Endothelial cell of umbilical vein (primary cell): ENCODE measurements at regions not wholly inside any gene's neighbourhood (a gene's known extent, or its start where the extent isn't known, plus 50 kb on each side); places are given as distances from the start of the nearest gene placed in this dataset.

Source experiments
- BruUV-seq: library from RNA; stranded (reverse); fragments of 400-500 nt; replicated peaks from 2 replicates; lab custom pipeline; 2021; lab: Mats Ljungman, UMichigan
- CTCF ChIA-PET: fragments of 300-600, 350-600 bp; sonication (Branson Sonifier 250); formaldehyde crosslinking; loops from one replicate; lab custom pipeline; 2021; ENCODE audit warnings: antibody characterized with exemption, inconsistent platforms; lab: Charles Lee
- POLR2A ChIA-PET: fragments of 300-600, 350-600 bp; sonication (Branson Sonifier 250); formaldehyde crosslinking; loops from one replicate; lab custom pipeline; 2021; ENCODE audit warnings: antibody characterized with exemption, inconsistent platforms; lab: Charles Lee
- DNase-seq: peaks from one replicate; pipeline ENCODE4 v3.0.0-alpha.2; 2011; ENCODE audit warnings: low read depth, low spot score
- FAIRE-seq: peaks from 2 replicates; lab custom pipeline; 2011; peaks lifted over from hg19 to GRCh38; lab: Jason Lieb, UNC
- H2AFZ ChIP-seq: 2 replicates; pipeline ENCODE4 v1.6.0; 2012; ENCODE audit warnings: low read depth, low read length, control low read depth, inconsistent platforms
- H3K27ac ChIP-seq: 2 replicates; pipeline ENCODE4 v1.5.1; 2011; ENCODE audit warnings: low read depth, mild to moderate bottlenecking, control low read depth, low read length, moderate library complexity; ENCODE audit not compliant: insufficient read depth
- H3K27me3 ChIP-seq, 2 experiments: 2 replicates each; pipeline versions ENCODE4 v1.6.0 to v1.6.1; 2011; ENCODE audit warnings: low read length in 2 of 2, mixed read lengths in 1 of 2; ENCODE audit not compliant: control insufficient read depth in 2 of 2, insufficient read depth in 2 of 2
- H3K36me3 ChIP-seq, 2 experiments: 2 replicates in 1 of 2; 3 replicates in 1 of 2; pipeline ENCODE4 v1.5.1; 2011; ENCODE audit warnings: low read length in 2 of 2, mild to moderate bottlenecking in 1 of 2, moderate library complexity in 1 of 2; ENCODE audit not compliant: control insufficient read depth in 2 of 2, insufficient read depth in 2 of 2; ENCODE audit errors: extremely low read depth in 1 of 2
- H3K4me1 ChIP-seq: 3 replicates; pipeline ENCODE4 v1.5.1; 2011; ENCODE audit warnings: mild to moderate bottlenecking, low read length; ENCODE audit not compliant: control insufficient read depth, insufficient read depth; ENCODE audit errors: extremely low read depth
- H3K4me2 ChIP-seq: 2 replicates; pipeline ENCODE4 v1.6.1; 2011; ENCODE audit warnings: low read length, control low read depth, mixed read lengths; ENCODE audit not compliant: insufficient read depth
- H3K4me3 ChIP-seq, 3 experiments: fragments of 200-600 bp in 1 of 3; sonication (generic), shearing (Covaris generic) in 1 of 3; replicated peaks in 1 of 3; 2 replicates each; pipeline ENCODE4 v1.5.1; 2011 to 2016; ENCODE audit warnings: control low read depth in 3 of 3, low read length in 3 of 3, mild to moderate bottlenecking in 2 of 3, inconsistent platforms in 1 of 3, low read depth in 1 of 3, moderate library complexity in 1 of 3; ENCODE audit not compliant: insufficient read depth in 1 of 3
- H3K79me2 ChIP-seq: 2 replicates; pipeline ENCODE4 v1.6.0; 2012; ENCODE audit warnings: low read length, inconsistent platforms; ENCODE audit not compliant: control insufficient read depth, insufficient read depth
- H3K9ac ChIP-seq: replicated peaks from 2 replicates; pipeline ENCODE3; 2011; ENCODE audit warnings: low read length, control low read depth; ENCODE audit not compliant: insufficient read depth; ENCODE audit errors: extremely low read depth
- H3K9me1 ChIP-seq: replicated peaks from 3 replicates; pipeline ENCODE4 v1.6.0; 2011; ENCODE audit warnings: mild to moderate bottlenecking, low read length; ENCODE audit not compliant: control insufficient read depth, insufficient read depth; ENCODE audit errors: extremely low read depth
- H3K9me3 ChIP-seq: replicated peaks from 2 replicates; pipeline ENCODE4 v1.5.1; 2012; ENCODE audit warnings: low read length, inconsistent platforms; ENCODE audit not compliant: control insufficient read depth, insufficient read depth
- H4K20me1 ChIP-seq: replicated peaks from 2 replicates; pipeline ENCODE3; 2011; ENCODE audit warnings: mild to moderate bottlenecking, low read length; ENCODE audit not compliant: control insufficient read depth, insufficient read depth; ENCODE audit errors: extremely low read depth
- EZH2 ChIP-seq: IDR thresholded peaks from 2 replicates; pipeline ENCODE4 v1.6.1; 2012; ENCODE audit warnings: borderline replicate concordance, low read depth, mild to moderate bottlenecking, moderate library complexity, low read length, inconsistent platforms; ENCODE audit not compliant: severe bottlenecking
- FOS ChIP-seq: IDR thresholded peaks from 2 replicates; pipeline ENCODE4 v1.6.1; 2011; ENCODE audit warnings: mild to moderate bottlenecking, low read length, moderate library complexity, borderline replicate concordance; ENCODE audit not compliant: insufficient read depth
- GATA2 ChIP-seq: IDR thresholded peaks from 2 replicates; pipeline ENCODE4 v1.7.0; 2011; ENCODE audit warnings: low read depth, mild to moderate bottlenecking, moderate library complexity, mixed read lengths, low read length; ENCODE audit not compliant: insufficient read length, insufficient read depth
- JUN ChIP-seq: IDR thresholded peaks from 2 replicates; pipeline ENCODE4 v1.6.1; 2011; ENCODE audit warnings: borderline replicate concordance, low read depth; ENCODE audit not compliant: insufficient read length, insufficient read depth
- MYC ChIP-seq: IDR thresholded peaks from one replicate; pipeline ENCODE4 v1.6.1; 2011; ENCODE audit warnings: mild to moderate bottlenecking, low read depth, low read length
- POLR2A ChIP-seq: IDR thresholded peaks from 2 replicates; pipeline ENCODE4 v1.6.1; 2012; ENCODE audit warnings: low read depth, mild to moderate bottlenecking, control low read depth, low read length
- POLR2AphosphoS5 ChIP-seq: IDR thresholded peaks from 2 replicates; pipeline ENCODE4 v1.6.1; 2012; ENCODE audit warnings: low read depth, mild to moderate bottlenecking, control low read depth, low read length, moderate library complexity; ENCODE audit not compliant: insufficient read depth
- dilution Hi-C: fragments of 300-500 bp; cut with MboI; formaldehyde crosslinking; loops from one replicate; pipeline ENCODE4 v1.15.0; 2019; ENCODE audit warnings: low sequenced_read_pairs; ENCODE audit not compliant: extremely low pct_ligation_motif_present
- intact Hi-C: fragments of 100-400 bp; cut with micrococcal nuclease; formaldehyde crosslinking; loops from one replicate; pipeline ENCODE4 v1.10.0; 2022
- TF ChIP-seq, protein P1 (sequence below), 2 donors: IDR thresholded peaks; 1 replicate in 1 of 2; 2 replicates in 1 of 2; pipeline ENCODE4 v1.5.1; 2011; ENCODE audit warnings: low read length in 2 of 2, mild to moderate bottlenecking in 2 of 2, moderate library complexity in 2 of 2, control low read depth in 1 of 2, inconsistent platforms in 1 of 2, low read depth in 1 of 2; ENCODE audit not compliant: insufficient read depth in 1 of 2; ENCODE audit errors: extremely low read depth in 1 of 2
- TF ChIP-seq, protein P2 (sequence below): IDR thresholded peaks from 2 replicates; pipeline ENCODE4 v1.6.1; 2011; ENCODE audit not compliant: insufficient read depth, insufficient read length

DNA sequence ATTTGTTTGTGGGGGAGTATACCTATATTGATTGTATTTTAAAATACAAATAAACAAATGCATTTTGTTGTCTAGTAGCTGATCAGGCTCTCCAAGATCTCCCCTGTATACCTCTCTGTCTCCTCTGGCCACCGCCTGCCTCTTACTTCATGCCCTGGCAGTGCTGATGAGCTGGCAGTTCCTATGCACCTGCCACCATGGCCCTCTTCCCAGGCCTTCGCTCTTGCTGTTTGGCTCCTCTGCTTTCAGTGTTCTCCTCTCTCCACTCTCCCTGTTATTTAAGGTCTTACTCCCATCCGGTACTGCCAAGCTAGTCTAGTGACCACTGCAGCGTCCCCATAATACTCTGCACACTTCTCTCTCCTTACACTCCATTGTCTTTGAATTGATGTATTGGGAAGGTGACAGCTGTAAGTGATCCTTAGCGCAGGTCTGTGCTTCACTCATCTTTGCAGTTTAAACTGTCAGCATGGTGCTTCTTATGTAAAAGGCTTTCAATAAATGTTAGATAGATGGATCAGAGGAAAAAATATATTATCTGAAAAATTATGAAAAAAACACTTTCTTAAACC, 88.1 kb upstream of the ATP1A1 start:
- CTCF ChIA-PET, result interaction anchor here (0.7 to 1.0 kb wide), 2 partner anchors 201 kb away, joined by 3 read pairs; no protein-coding TSS in a partner anchor
- Histone ChIP-seq H3K27me3 (peaks cover 8 to 11% of the 10 kb centered on the region in 2 experiments), H3K9ac (no peak overlapping the region), H3K4me3 (no peak overlapping the region), H3K9me3 (no peaks in the 10 kb centered on the region), H3K79me2 (no peaks in the 10 kb centered on the region), H3K27ac (no peak overlapping the region), H4K20me1 (no peaks in the 10 kb centered on the region), H3K4me1 (no peaks in the 10 kb centered on the region), H3K9me1 (no peaks in the 10 kb centered on the region), H2AFZ (no peak overlapping the region), H3K4me2 (no peak overlapping the region), H3K36me3 (no peaks in the 10 kb centered on the region)
- POLR2A ChIA-PET, result no interaction called here
- no peak for DNase-seq
- TF ChIP-seq, protein P1, sequence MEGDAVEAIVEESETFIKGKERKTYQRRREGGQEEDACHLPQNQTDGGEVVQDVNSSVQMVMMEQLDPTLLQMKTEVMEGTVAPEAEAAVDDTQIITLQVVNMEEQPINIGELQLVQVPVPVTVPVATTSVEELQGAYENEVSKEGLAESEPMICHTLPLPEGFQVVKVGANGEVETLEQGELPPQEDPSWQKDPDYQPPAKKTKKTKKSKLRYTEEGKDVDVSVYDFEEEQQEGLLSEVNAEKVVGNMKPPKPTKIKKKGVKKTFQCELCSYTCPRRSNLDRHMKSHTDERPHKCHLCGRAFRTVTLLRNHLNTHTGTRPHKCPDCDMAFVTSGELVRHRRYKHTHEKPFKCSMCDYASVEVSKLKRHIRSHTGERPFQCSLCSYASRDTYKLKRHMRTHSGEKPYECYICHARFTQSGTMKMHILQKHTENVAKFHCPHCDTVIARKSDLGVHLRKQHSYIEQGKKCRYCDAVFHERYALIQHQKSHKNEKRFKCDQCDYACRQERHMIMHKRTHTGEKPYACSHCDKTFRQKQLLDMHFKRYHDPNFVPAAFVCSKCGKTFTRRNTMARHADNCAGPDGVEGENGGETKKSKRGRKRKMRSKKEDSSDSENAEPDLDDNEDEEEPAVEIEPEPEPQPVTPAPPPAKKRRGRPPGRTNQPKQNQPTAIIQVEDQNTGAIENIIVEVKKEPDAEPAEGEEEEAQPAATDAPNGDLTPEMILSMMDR (IDR thresholded peaks at IDR 0.05; ENCODE audit: extremely low read depth in 1 of 2, insufficient read depth in 1 of 2, low read depth in 1 of 2, low read length in 2 of 2), result no peak
- TF ChIP-seq POLR2AphosphoS5 (no peak), FOS (no peak), EZH2 (no peak), JUN (no peak), GATA2 (no peak), POLR2A (no peak), MYC (no peak)
- TF ChIP-seq, protein P2, sequence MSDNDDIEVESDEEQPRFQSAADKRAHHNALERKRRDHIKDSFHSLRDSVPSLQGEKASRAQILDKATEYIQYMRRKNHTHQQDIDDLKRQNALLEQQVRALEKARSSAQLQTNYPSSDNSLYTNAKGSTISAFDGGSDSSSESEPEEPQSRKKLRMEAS, result no peak
- no peak for FAIRE-seq
- intact Hi-C loops, result no loop called here
- dilution Hi-C loops, result no loop called here
- BruUV-seq, result no TSS peak
